Kidney (tissue), 13 donors: ENCODE measurements at regions not wholly inside any gene's neighbourhood (a gene's known extent, or its start where the extent isn't known, plus 50 kb on each side); places are given as distances from the start of the nearest gene placed in this dataset.

Experiments used
- DNase-seq, 5 donors: peaks; one replicate each; pipeline ENCODE4 v3.0.0-alpha.2; 2013 to 2020
- FAIRE-seq: peaks from 2 replicates; lab custom pipeline; 2012; peaks lifted over from hg19 to GRCh38; lab: Jason Lieb, UNC
- H3K27ac ChIP-seq, 2 donors: one replicate each; pipeline ENCODE4 v1.7.0; 2013; ENCODE audit warnings: low read depth in 2 of 2, low read length in 2 of 2, inconsistent platforms in 1 of 2
- H3K27me3 ChIP-seq: one replicate; pipeline ENCODE4 v1.7.1; 2013; ENCODE audit warnings: low read length, inconsistent platforms; ENCODE audit not compliant: control insufficient read depth, insufficient read depth
- H3K36me3 ChIP-seq, 3 donors: one replicate each; pipeline versions ENCODE4 v1.7.0 to v1.7.1; 2013; ENCODE audit warnings: low read length in 3 of 3, control low read depth in 1 of 3, inconsistent platforms in 1 of 3; ENCODE audit not compliant: insufficient read depth in 3 of 3, control insufficient read depth in 2 of 3
- H3K4me1 ChIP-seq, 3 donors: one replicate each; pipeline versions ENCODE4 v1.7.0 to v1.7.1; 2013; ENCODE audit warnings: low read length in 3 of 3, inconsistent platforms in 1 of 3, low read depth in 1 of 3; ENCODE audit not compliant: control insufficient read depth in 2 of 3, insufficient read depth in 2 of 3
- H3K4me3 ChIP-seq, 3 donors: one replicate each; pipeline versions ENCODE4 v1.7.0 to v1.8.1; 2013; ENCODE audit warnings: low read length in 3 of 3, control low read depth in 1 of 3, inconsistent platforms in 1 of 3
- H3K9ac ChIP-seq, 3 donors: one replicate each; pipeline versions ENCODE4 v1.7.0 to v1.7.1; 2013; ENCODE audit warnings: low read length in 3 of 3, control low read depth in 1 of 3, inconsistent platforms in 1 of 3
- H3K9me3 ChIP-seq, 3 donors: one replicate each; pipeline versions ENCODE4 v1.7.0 to v1.7.1; 2013; ENCODE audit warnings: low read length in 3 of 3, control low read depth in 1 of 3, inconsistent platforms in 1 of 3; ENCODE audit not compliant: control insufficient read depth in 2 of 3, insufficient read depth in 1 of 3
- intact Hi-C: fragments of 100-400 bp; cut with DNase I; formaldehyde crosslinking; loops from one replicate; pipeline ENCODE4 v1.11.1; 2022
- TF ChIP-seq, protein P1 (sequence below): IDR thresholded peaks from 3 replicates; pipeline ENCODE4 v1.5.1; 2012; ENCODE audit warnings: mild to moderate bottlenecking, moderate library complexity, borderline replicate concordance; ENCODE audit not compliant: insufficient read depth; ENCODE audit errors: extremely low read depth
- donor health status: control.
- donor health status: control.
- donor health status: control.
- donor health status: control.
- donor health status: control.
- donor health status: DM: yes; HTN: yes; CAD: no.
- donor health status: Normal renal cell carcinoma (clear cell type).

GRCh38 chr15:35934383-35935049 is 388.6 kb upstream of the DPH6 start:
- DNase-seq = no peak
- Histone ChIP-seq H3K4me3 (no peak overlapping the region), H3K27ac (no peak overlapping the region), H3K9ac (no peak overlapping the region), H3K4me1 (no peaks in the 10 kb centered on the region), H3K9me3 (no peaks in the 10 kb centered on the region), H3K27me3 (no peaks in the 10 kb centered on the region), H3K36me3 (no peaks in the 10 kb centered on the region)
- intact Hi-C loops = no loop called here
- FAIRE-seq = no peak
- TF ChIP-seq, protein P1, sequence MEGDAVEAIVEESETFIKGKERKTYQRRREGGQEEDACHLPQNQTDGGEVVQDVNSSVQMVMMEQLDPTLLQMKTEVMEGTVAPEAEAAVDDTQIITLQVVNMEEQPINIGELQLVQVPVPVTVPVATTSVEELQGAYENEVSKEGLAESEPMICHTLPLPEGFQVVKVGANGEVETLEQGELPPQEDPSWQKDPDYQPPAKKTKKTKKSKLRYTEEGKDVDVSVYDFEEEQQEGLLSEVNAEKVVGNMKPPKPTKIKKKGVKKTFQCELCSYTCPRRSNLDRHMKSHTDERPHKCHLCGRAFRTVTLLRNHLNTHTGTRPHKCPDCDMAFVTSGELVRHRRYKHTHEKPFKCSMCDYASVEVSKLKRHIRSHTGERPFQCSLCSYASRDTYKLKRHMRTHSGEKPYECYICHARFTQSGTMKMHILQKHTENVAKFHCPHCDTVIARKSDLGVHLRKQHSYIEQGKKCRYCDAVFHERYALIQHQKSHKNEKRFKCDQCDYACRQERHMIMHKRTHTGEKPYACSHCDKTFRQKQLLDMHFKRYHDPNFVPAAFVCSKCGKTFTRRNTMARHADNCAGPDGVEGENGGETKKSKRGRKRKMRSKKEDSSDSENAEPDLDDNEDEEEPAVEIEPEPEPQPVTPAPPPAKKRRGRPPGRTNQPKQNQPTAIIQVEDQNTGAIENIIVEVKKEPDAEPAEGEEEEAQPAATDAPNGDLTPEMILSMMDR = no peak

DNA sequence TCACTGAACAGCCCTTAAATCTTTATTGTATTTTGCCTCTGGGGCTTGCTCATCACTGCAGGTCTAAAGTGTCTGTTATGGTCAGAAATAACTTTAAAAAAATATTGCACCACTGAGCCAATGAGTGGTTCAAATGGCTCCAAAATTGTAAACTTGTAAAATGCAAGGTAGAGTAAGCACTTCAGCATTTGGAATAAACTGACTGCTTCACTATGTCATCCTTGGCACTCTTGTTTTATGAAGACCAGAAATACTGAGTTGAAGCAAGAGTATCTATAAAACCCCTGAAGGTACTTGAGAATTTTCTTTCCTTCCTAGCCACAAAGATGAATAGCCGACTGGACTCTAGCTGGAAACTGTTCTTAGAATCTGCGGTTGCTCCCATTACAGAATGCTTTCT is 390.3 kb upstream of the DPH6 start:
- no peaks in the 10 kb centered on the region for H3K27me3 ChIP-seq
- no peaks in the 10 kb centered on the region for H3K4me1 ChIP-seq
- no peak overlapping the region for H3K9ac ChIP-seq
- intact Hi-C loops = no loop called here
- H3K4me3 ChIP-seq = no peak overlapping the region
- no peaks in the 10 kb centered on the region for H3K9me3 ChIP-seq
- H3K36me3 ChIP-seq = no peaks in the 10 kb centered on the region
- no peak for FAIRE-seq
- no peak for DNase-seq
- TF ChIP-seq, protein P1 = no peak
- no peak overlapping the region for H3K27ac ChIP-seq

DNA sequence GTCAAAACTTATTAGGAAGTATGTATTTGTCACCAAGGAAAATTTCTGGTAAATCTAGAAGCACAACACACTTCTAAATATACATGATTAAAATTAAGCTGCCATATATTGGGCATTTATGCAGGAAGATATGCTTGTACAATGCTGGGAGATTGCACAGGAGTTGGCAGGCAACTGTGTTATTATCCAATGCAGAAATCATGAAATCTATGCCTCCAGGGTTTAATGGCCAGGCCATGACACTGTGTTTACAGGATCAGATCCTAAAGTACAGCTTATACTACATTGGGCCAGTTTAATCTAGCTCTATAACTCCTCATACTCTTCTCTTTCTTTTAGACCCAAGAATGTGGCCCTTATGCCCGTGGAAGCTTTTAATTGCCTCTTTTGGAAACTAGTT is 391.4 kb upstream of the DPH6 start:
- Histone ChIP-seq H3K9ac (no peak overlapping the region), H3K36me3 (no peaks in the 10 kb centered on the region), H3K4me3 (no peak overlapping the region), H3K4me1 (no peaks in the 10 kb centered on the region), H3K9me3 (no peaks in the 10 kb centered on the region), H3K27me3 (no peaks in the 10 kb centered on the region), H3K27ac (no peak overlapping the region)
- TF ChIP-seq, protein P1 = no peak
- DNase-seq (no peak), FAIRE-seq (no peak)
- intact Hi-C loops = no loop called here
